ENCODE measurements at regions not wholly inside any gene's neighbourhood (a gene's known extent, or its start where the extent isn't known, plus 50 kb on each side); places are given as distances from the start of the nearest gene placed in this dataset.

DNA sequence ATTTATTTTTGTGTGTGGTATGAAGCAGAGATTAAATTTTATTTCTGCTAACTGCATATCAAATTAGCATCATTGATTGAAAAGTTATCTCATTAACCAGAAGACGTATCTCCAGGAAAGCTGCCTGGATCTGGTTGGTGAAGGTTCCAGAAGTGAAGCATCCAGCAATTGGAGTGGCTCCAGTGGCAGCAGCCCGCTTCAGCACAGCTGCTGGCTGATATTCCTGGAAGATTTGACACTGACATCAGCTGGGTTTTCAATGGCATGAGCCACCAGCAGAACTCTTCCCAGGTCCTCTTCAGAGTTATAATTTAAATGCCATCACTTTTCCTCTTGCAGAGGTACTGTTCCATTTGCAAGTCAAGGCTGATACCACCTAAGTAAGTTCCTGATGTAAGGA lies 363.5 kb downstream of the BCKDHB start:
- Histone ChIP-seq H3K27ac (replicated peaks) (no peak overlapping the region), H3K4me3 (replicated peaks; ENCODE audit: insufficient read depth, low read length) (no peak overlapping the region), H3K27me3 (ENCODE audit: insufficient read depth, poor library complexity, severe bottlenecking) (no peaks in the 10 kb centered on the region)
- DNase-seq (ENCODE audit: low read depth in 1 of 2, low spot score in 1 of 2): no peak
- TF ChIP-seq, protein P1, sequence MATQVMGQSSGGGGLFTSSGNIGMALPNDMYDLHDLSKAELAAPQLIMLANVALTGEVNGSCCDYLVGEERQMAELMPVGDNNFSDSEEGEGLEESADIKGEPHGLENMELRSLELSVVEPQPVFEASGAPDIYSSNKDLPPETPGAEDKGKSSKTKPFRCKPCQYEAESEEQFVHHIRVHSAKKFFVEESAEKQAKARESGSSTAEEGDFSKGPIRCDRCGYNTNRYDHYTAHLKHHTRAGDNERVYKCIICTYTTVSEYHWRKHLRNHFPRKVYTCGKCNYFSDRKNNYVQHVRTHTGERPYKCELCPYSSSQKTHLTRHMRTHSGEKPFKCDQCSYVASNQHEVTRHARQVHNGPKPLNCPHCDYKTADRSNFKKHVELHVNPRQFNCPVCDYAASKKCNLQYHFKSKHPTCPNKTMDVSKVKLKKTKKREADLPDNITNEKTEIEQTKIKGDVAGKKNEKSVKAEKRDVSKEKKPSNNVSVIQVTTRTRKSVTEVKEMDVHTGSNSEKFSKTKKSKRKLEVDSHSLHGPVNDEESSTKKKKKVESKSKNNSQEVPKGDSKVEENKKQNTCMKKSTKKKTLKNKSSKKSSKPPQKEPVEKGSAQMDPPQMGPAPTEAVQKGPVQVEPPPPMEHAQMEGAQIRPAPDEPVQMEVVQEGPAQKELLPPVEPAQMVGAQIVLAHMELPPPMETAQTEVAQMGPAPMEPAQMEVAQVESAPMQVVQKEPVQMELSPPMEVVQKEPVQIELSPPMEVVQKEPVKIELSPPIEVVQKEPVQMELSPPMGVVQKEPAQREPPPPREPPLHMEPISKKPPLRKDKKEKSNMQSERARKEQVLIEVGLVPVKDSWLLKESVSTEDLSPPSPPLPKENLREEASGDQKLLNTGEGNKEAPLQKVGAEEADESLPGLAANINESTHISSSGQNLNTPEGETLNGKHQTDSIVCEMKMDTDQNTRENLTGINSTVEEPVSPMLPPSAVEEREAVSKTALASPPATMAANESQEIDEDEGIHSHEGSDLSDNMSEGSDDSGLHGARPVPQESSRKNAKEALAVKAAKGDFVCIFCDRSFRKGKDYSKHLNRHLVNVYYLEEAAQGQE (IDR thresholded peaks at IDR 0.05; ENCODE audit: insufficient replicate concordance, low read depth): no peak
- no peak for TF ChIP-seq GABPA (IDR thresholded peaks at IDR 0.05; ENCODE audit: low read depth)
- no peak for TF ChIP-seq SPI1 (IDR thresholded peaks at IDR 0.05; ENCODE audit: borderline replicate concordance, low read depth)
- no peak for TF ChIP-seq POLR2AphosphoS5 (IDR thresholded peaks at IDR 0.05; ENCODE audit: low read depth)
- TF ChIP-seq, protein P2, sequence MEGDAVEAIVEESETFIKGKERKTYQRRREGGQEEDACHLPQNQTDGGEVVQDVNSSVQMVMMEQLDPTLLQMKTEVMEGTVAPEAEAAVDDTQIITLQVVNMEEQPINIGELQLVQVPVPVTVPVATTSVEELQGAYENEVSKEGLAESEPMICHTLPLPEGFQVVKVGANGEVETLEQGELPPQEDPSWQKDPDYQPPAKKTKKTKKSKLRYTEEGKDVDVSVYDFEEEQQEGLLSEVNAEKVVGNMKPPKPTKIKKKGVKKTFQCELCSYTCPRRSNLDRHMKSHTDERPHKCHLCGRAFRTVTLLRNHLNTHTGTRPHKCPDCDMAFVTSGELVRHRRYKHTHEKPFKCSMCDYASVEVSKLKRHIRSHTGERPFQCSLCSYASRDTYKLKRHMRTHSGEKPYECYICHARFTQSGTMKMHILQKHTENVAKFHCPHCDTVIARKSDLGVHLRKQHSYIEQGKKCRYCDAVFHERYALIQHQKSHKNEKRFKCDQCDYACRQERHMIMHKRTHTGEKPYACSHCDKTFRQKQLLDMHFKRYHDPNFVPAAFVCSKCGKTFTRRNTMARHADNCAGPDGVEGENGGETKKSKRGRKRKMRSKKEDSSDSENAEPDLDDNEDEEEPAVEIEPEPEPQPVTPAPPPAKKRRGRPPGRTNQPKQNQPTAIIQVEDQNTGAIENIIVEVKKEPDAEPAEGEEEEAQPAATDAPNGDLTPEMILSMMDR (IDR thresholded peaks at IDR 0.05; ENCODE audit: insufficient read depth, low read length): no peak

DNA sequence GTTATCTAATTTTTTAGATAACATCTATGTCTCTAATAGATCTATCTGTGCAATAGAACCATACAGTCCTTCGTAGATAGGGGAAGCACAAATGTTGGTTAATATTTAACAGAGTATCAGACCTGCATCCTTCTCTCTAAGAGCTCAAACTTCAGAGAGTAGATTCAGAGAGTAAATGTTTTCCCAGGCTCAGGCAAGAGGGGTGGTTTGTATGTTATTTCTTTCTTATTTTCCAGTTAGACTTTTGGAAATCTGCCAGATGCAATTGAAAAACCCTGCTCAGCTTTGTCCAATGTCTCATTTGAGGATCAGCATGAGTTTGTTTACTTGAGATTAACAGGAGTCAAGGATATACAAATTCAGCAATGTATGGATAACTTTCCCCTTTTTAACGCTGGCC lies 361.9 kb downstream of the BCKDHB start:
- H3K27ac ChIP-seq (replicated peaks): no peak overlapping the region
- no peak for TF ChIP-seq GABPA (IDR thresholded peaks at IDR 0.05; ENCODE audit: low read depth)
- no peak for DNase-seq (ENCODE audit: low read depth in 1 of 2, low spot score in 1 of 2)
- no peak overlapping the region for H3K4me3 ChIP-seq (replicated peaks; ENCODE audit: insufficient read depth, low read length)
- no peaks in the 10 kb centered on the region for H3K27me3 ChIP-seq (ENCODE audit: insufficient read depth, poor library complexity, severe bottlenecking)

DNA sequence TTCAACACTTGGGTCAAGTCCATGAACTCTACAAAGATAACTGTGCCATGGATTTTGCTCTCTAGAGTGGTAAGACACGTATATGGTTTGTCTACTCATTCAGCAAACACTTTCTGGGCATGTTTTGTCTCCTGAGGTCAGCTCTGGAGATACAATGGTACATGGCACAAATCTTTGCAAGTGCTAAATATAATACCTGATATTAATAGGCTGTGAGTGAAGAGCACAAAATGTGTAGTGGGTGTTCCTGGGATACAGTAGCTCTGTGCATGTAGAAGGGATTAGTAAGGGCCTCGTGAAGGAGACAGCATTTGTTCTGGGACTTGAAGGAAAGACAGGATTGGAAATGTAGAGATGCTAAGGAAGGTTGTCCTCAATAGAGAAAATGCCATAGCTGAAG lies 360.9 kb downstream of the BCKDHB start:
- Histone ChIP-seq H3K27me3 (ENCODE audit: insufficient read depth, poor library complexity, severe bottlenecking) (no peaks in the 10 kb centered on the region), H3K27ac (replicated peaks) (no peak overlapping the region), H3K4me3 (replicated peaks; ENCODE audit: insufficient read depth, low read length) (no peak overlapping the region)
- TF ChIP-seq, protein P2 (IDR thresholded peaks at IDR 0.05; ENCODE audit: insufficient read depth, low read length): no peak
- TF ChIP-seq SPI1 (IDR thresholded peaks at IDR 0.05; ENCODE audit: borderline replicate concordance, low read depth) (no peak), POLR2AphosphoS5 (IDR thresholded peaks at IDR 0.05; ENCODE audit: low read depth) (no peak), GABPA (IDR thresholded peaks at IDR 0.05; ENCODE audit: low read depth) (no peak)
- TF ChIP-seq, protein P1 (IDR thresholded peaks at IDR 0.05; ENCODE audit: insufficient replicate concordance, low read depth): no peak
- no peak for DNase-seq (ENCODE audit: low read depth in 1 of 2, low spot score in 1 of 2)

DNA sequence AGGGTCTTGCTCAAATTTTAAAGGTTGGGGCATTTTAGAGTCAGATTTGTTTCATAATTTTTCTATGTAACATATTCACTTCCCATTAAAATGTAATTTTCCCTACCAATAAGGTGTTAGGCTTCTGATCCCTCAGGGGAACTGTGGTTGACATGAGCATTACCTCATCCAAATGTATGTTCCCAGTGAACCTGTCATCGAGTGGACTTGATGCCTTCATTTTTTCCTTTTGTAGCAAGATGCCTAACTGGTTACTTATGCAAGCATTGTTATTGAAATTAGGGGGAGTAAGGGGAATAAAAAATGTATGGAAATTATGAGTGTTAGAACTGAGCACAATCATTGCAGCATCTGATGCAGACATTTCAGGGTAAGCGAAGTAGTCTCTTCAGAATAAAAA lies 360.5 kb downstream of the BCKDHB start:
- Histone ChIP-seq H3K4me3 (replicated peaks; ENCODE audit: insufficient read depth, low read length) (no peak overlapping the region), H3K27ac (replicated peaks) (no peak overlapping the region), H3K27me3 (ENCODE audit: insufficient read depth, poor library complexity, severe bottlenecking) (no peaks in the 10 kb centered on the region)
- no peak for DNase-seq (ENCODE audit: low read depth in 1 of 2, low spot score in 1 of 2)
- no peak for TF ChIP-seq SPI1 (IDR thresholded peaks at IDR 0.05; ENCODE audit: borderline replicate concordance, low read depth)
- TF ChIP-seq, protein P1 (IDR thresholded peaks at IDR 0.05; ENCODE audit: insufficient replicate concordance, low read depth): no peak
- TF ChIP-seq, protein P2 (IDR thresholded peaks at IDR 0.05; ENCODE audit: insufficient read depth, low read length): no peak
- no peak for TF ChIP-seq POLR2AphosphoS5 (IDR thresholded peaks at IDR 0.05; ENCODE audit: low read depth)
- TF ChIP-seq GABPA (IDR thresholded peaks at IDR 0.05; ENCODE audit: low read depth): no peak

All from HL-60 (cell line).